ENCODE measurements at regions not wholly inside any gene's neighbourhood (a gene's known extent, or its start where the extent isn't known, plus 50 kb on each side); places are given as distances from the start of the nearest gene placed in this dataset.
"Not testable (repeated sequence)": the region's sequence is repeated elsewhere in the genome, so short reads cannot be mapped to it uniquely, and the experiment has no call there.

GRCh38 chr7:68728720-68729119, 869.6 kb upstream of the AUTS2 start:
- not testable (repeated sequence) for H3K9ac ChIP-seq (ENCODE audit: low read depth in 1 of 2, low read length in 2 of 2); H3K4me3 ChIP-seq (ENCODE audit: low read depth in 1 of 3, low read length in 3 of 3); H3K36me3 ChIP-seq (ENCODE audit: control insufficient read depth in 4 of 4, insufficient read depth in 3 of 4, low read depth in 1 of 4, low read length in 3 of 4); DNase-seq (ENCODE audit: low spot score); H3K27me3 ChIP-seq (ENCODE audit: control insufficient read depth in 4 of 4, insufficient read depth in 4 of 4, low read length in 3 of 4); H3K9me3 ChIP-seq (ENCODE audit: control insufficient read depth in 4 of 4, low read length in 3 of 4); H3K27ac ChIP-seq (ENCODE audit: low read depth in 1 of 2, low read length in 2 of 2)
- 89% methylated on average over 6 of the region's 6 CpGs for WGBS
- peaks cover 0 to 13% (median 9%) of the 10 kb centered on the region in 4 donors for H3K4me1 ChIP-seq (ENCODE audit: control insufficient read depth in 4 of 4, insufficient read depth in 4 of 4, low read length in 3 of 4)

GRCh38 chr7:68729371-68729770, 868.9 kb upstream of the AUTS2 start:
- no peaks in the 10 kb centered on the region for H3K36me3 ChIP-seq (ENCODE audit: control insufficient read depth in 4 of 4, insufficient read depth in 3 of 4, low read depth in 1 of 4, low read length in 3 of 4)
- WGBS: 90% methylated on average over 7 of the region's 7 CpGs
- no peak overlapping the region for H3K9ac ChIP-seq (ENCODE audit: low read depth in 1 of 2, low read length in 2 of 2)
- peaks cover 0 to 2% (median 0%) of the 10 kb centered on the region in 4 donors for H3K27me3 ChIP-seq (ENCODE audit: control insufficient read depth in 4 of 4, insufficient read depth in 4 of 4, low read length in 3 of 4)
- no peak overlapping the region for H3K27ac ChIP-seq (ENCODE audit: low read depth in 1 of 2, low read length in 2 of 2)
- DNase-seq (ENCODE audit: low spot score): no peak
- peaks cover 0 to 13% (median 9%) of the 10 kb centered on the region in 4 donors for H3K4me1 ChIP-seq (ENCODE audit: control insufficient read depth in 4 of 4, insufficient read depth in 4 of 4, low read length in 3 of 4)
- H3K4me3 ChIP-seq (ENCODE audit: low read depth in 1 of 3, low read length in 3 of 3): no peak overlapping the region
- no peak for TF ChIP-seq FOXA2 (IDR thresholded peaks at IDR 0.05)
- TF ChIP-seq YY1 (IDR thresholded peaks at IDR 0.05): no peak
- no peak for TF ChIP-seq GABPA (IDR thresholded peaks at IDR 0.05 in 1 of 2, conservative IDR thresholded peaks at IDR 0.05 in 1 of 2)
- TF ChIP-seq JUND (IDR thresholded peaks at IDR 0.05): no peak
- no peak for TF ChIP-seq RAD21 (IDR thresholded peaks at IDR 0.05)
- no peak for TF ChIP-seq CTCF (IDR thresholded peaks at IDR 0.05; ENCODE audit: low read depth, low read length, missing input control)
- no peak for TF ChIP-seq HNF4A (conservative IDR thresholded peaks at IDR 0.05)
- no peak for TF ChIP-seq NR2F2 (IDR thresholded peaks at IDR 0.05)
- no peak for TF ChIP-seq RXRA (IDR thresholded peaks at IDR 0.05)
- no peak for TF ChIP-seq EGR1 (IDR thresholded peaks at IDR 0.05; ENCODE audit: low read depth in 2 of 2)
- TF ChIP-seq, protein P1, sequence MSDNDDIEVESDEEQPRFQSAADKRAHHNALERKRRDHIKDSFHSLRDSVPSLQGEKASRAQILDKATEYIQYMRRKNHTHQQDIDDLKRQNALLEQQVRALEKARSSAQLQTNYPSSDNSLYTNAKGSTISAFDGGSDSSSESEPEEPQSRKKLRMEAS (IDR thresholded peaks at IDR 0.05): no peak
- no peak for TF ChIP-seq FOXA1 (IDR thresholded peaks at IDR 0.05)
- TF ChIP-seq SP1 (IDR thresholded peaks at IDR 0.05): no peak
- H3K9me3 ChIP-seq (ENCODE audit: control insufficient read depth in 4 of 4, low read length in 3 of 4): no peaks in the 10 kb centered on the region

GRCh38 chr7:68730194-68730593, 868.1 kb upstream of the AUTS2 start:
- H3K36me3 ChIP-seq (ENCODE audit: control insufficient read depth in 4 of 4, insufficient read depth in 3 of 4, low read depth in 1 of 4, low read length in 3 of 4): no peaks in the 10 kb centered on the region
- H3K4me3 ChIP-seq (ENCODE audit: low read depth in 1 of 3, low read length in 3 of 3): no peak overlapping the region
- H3K4me1 ChIP-seq (ENCODE audit: control insufficient read depth in 4 of 4, insufficient read depth in 4 of 4, low read length in 3 of 4): peaks cover 0 to 13% (median 9%) of the 10 kb centered on the region in 4 donors
- WGBS: 51% methylated on average over 2 of the region's 2 CpGs
- H3K9ac ChIP-seq (ENCODE audit: low read depth in 1 of 2, low read length in 2 of 2): no peak overlapping the region
- H3K9me3 ChIP-seq (ENCODE audit: control insufficient read depth in 4 of 4, low read length in 3 of 4): no peaks in the 10 kb centered on the region
- H3K27me3 ChIP-seq (ENCODE audit: control insufficient read depth in 4 of 4, insufficient read depth in 4 of 4, low read length in 3 of 4): no peaks in the 10 kb centered on the region
- no peak for DNase-seq (ENCODE audit: low spot score)
- H3K27ac ChIP-seq (ENCODE audit: low read depth in 1 of 2, low read length in 2 of 2): no peak overlapping the region
- TF ChIP-seq, protein P1 (IDR thresholded peaks at IDR 0.05): no peak
- TF ChIP-seq GABPA (IDR thresholded peaks at IDR 0.05 in 1 of 2, conservative IDR thresholded peaks at IDR 0.05 in 1 of 2) (no peak), EGR1 (IDR thresholded peaks at IDR 0.05; ENCODE audit: low read depth in 2 of 2) (no peak), TAF1 (conservative IDR thresholded peaks at IDR 0.05) (no peak), FOXA1 (IDR thresholded peaks at IDR 0.05) (no peak), YY1 (IDR thresholded peaks at IDR 0.05) (no peak), REST (IDR thresholded peaks at IDR 0.05) (no peak), ATF3 (IDR thresholded peaks at IDR 0.05) (no peak), NR2F2 (IDR thresholded peaks at IDR 0.05) (no peak), RAD21 (IDR thresholded peaks at IDR 0.05) (no peak)
- TF ChIP-seq, protein P2, sequence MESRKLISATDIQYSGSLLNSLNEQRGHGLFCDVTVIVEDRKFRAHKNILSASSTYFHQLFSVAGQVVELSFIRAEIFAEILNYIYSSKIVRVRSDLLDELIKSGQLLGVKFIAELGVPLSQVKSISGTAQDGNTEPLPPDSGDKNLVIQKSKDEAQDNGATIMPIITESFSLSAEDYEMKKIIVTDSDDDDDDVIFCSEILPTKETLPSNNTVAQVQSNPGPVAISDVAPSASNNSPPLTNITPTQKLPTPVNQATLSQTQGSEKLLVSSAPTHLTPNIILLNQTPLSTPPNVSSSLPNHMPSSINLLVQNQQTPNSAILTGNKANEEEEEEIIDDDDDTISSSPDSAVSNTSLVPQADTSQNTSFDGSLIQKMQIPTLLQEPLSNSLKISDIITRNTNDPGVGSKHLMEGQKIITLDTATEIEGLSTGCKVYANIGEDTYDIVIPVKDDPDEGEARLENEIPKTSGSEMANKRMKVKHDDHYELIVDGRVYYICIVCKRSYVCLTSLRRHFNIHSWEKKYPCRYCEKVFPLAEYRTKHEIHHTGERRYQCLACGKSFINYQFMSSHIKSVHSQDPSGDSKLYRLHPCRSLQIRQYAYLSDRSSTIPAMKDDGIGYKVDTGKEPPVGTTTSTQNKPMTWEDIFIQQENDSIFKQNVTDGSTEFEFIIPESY (IDR thresholded peaks at IDR 0.05): no peak
